Natural killer cell treated with Interleukin-12 subunit alpha and Interleukin-12 subunit beta and Interleukin-15 and Interleukin-18, amount 100 ng/mL, for 72 hours (primary cell): ENCODE measurements at regions not wholly inside any gene's neighbourhood (a gene's known extent, or its start where the extent isn't known, plus 50 kb on each side); places are given as distances from the start of the nearest gene placed in this dataset.

Source experiments
- ATAC-seq, 2 donors: fragments of 150-1000 bp; cut with Tn5 transposase in 1 of 2; sonication (Bioruptor Pico), chemical (Tn5 transposase) in 1 of 2; 2 replicates each; pipeline ENCODE4 v1.10.0; 2021
- DNase-seq: peaks from one replicate; pipeline ENCODE4 v3.0.0; 2022; ENCODE audit warnings: low spot score
- H3K27ac Mint-ChIP-seq, 2 donors: 1 replicate in 1 of 2; 2 replicates in 1 of 2; pipeline ENCODE4 v1.8.0; 2022; ENCODE audit warnings: mixed read lengths in 2 of 2, mild to moderate bottlenecking in 1 of 2, moderate library complexity in 1 of 2
- H3K27me3 Mint-ChIP-seq, 2 donors: 1 replicate in 1 of 2; 2 replicates in 1 of 2; pipeline ENCODE4 v1.8.0; 2022; ENCODE audit warnings: mixed read lengths in 2 of 2
- H3K36me3 Mint-ChIP-seq: one replicate; pipeline ENCODE4 v1.8.0; 2022; ENCODE audit warnings: mixed read lengths
- H3K4me1 Mint-ChIP-seq, 2 donors: 1 replicate in 1 of 2; 2 replicates in 1 of 2; pipeline ENCODE4 v1.8.0; 2022; ENCODE audit warnings: low read depth in 2 of 2, mixed read lengths in 2 of 2, mild to moderate bottlenecking in 1 of 2
- H3K4me3 Mint-ChIP-seq: one replicate; pipeline ENCODE4 v1.8.0; 2022; ENCODE audit warnings: mixed read lengths
- H3K9me3 Mint-ChIP-seq: 2 replicates; pipeline ENCODE4 v1.8.0; 2022; ENCODE audit warnings: mixed read lengths

GRCh38 chr3:66785191-66785909 is 212.8 kb upstream of the KBTBD8 start:
- H3K4me3 Mint-ChIP-seq = no peak overlapping the region
- DNase-seq (no peak), ATAC-seq (no peak)
- peaks cover 12 to 54% of the 10 kb centered on the region in 2 donors for H3K27me3 Mint-ChIP-seq
- H3K4me1 Mint-ChIP-seq = no peaks in the 10 kb centered on the region
- no peaks in the 10 kb centered on the region for H3K9me3 Mint-ChIP-seq
- no peak overlapping the region for H3K27ac Mint-ChIP-seq
- H3K36me3 Mint-ChIP-seq = no peaks in the 10 kb centered on the region

- Mint-ChIP-seq H3K27ac (no peak overlapping the region), H3K4me3 (no peak overlapping the region), H3K4me1 (no peaks in the 10 kb centered on the region), H3K9me3 (no peaks in the 10 kb centered on the region), H3K36me3 (no peaks in the 10 kb centered on the region), H3K27me3 (peaks cover 8 to 30% of the 10 kb centered on the region in 2 donors)
- DNase-seq (no peak), ATAC-seq (no peak)
Measured at GRCh38 chr3:66789580-66790237, 208.4 kb upstream of the KBTBD8 start.

DNA sequence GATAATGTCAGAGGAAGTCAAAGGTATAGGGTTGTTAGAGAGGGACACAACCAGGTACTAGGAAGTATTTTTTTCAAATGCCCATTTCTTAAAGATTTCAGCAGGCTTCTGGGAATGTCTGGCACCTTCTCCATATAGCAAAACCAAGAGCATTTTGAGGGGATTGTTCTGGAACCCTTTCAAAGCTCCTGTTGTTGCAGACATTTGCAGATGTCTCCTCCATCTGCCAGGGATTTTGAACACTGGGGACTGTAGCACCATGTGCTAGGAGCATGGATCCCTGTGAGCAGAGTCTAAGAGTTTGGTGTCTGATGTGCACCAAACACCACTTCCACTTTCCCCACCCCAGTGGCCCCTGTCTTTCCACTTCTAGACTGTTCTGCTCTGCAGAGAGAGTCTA is 206.0 kb upstream of the KBTBD8 start:
- H3K9me3 Mint-ChIP-seq = no peaks in the 10 kb centered on the region
- peaks cover 3 to 25% of the 10 kb centered on the region in 2 donors for H3K27me3 Mint-ChIP-seq
- H3K27ac Mint-ChIP-seq = no peak overlapping the region
- no peaks in the 10 kb centered on the region for H3K4me1 Mint-ChIP-seq
- no peak overlapping the region for H3K4me3 Mint-ChIP-seq
- ATAC-seq = no peak
- H3K36me3 Mint-ChIP-seq = no peaks in the 10 kb centered on the region
- no peak for DNase-seq

DNA sequence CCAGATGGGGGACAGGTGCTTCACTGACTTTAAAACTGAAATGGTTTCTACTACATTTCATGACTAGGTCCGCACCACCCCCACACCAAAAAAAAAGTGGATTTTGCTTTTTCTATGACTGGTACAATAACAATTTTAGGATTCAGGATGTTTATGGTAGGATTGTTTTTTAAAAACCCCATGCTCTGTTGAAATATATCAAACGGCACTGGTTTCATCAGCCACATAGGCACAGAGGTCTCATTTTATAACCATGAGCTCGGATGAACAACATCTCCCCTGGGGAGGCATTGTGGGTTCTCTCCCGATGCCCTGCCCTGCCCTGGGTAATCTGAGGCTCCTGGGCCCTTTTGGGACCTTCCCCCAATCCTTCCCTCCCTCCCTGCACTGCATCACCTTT is 202.7 kb upstream of the KBTBD8 start:
- no peak overlapping the region for H3K27ac Mint-ChIP-seq
- H3K9me3 Mint-ChIP-seq = no peaks in the 10 kb centered on the region
- H3K27me3 Mint-ChIP-seq = peaks cover 10 to 36% of the 10 kb centered on the region in 2 donors
- no peak overlapping the region for H3K4me3 Mint-ChIP-seq
- no peak for DNase-seq
- H3K36me3 Mint-ChIP-seq = no peaks in the 10 kb centered on the region
- no peaks in the 10 kb centered on the region for H3K4me1 Mint-ChIP-seq
- peak in 1 of 2 donors; percentile 17 for ATAC-seq

DNA sequence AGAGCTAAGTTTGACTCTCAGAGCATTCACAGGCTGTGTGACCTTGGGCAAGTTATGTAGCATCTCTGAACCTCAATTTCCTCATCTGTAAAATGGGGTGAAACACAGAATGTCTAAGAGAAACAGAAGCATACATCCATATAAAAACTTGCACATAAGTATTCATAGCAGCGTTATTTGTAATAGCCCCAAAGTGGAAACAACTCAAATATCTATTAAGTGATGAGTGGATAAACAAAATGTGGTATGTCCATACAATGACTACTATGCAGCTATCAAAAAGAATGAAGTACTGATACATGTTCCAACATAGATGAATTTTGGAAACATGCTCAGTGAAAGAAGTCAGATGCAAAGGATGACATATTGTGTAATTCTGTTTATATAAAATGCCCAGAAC is 201.8 kb upstream of the KBTBD8 start:
- no peaks in the 10 kb centered on the region for H3K9me3 Mint-ChIP-seq
- no peak overlapping the region for H3K4me3 Mint-ChIP-seq
- H3K27me3 Mint-ChIP-seq = peaks cover 10 to 33% of the 10 kb centered on the region in 2 donors
- no peaks in the 10 kb centered on the region for H3K36me3 Mint-ChIP-seq
- no peaks in the 10 kb centered on the region for H3K4me1 Mint-ChIP-seq
- DNase-seq (no peak), ATAC-seq (no peak)
- no peak overlapping the region for H3K27ac Mint-ChIP-seq

DNA sequence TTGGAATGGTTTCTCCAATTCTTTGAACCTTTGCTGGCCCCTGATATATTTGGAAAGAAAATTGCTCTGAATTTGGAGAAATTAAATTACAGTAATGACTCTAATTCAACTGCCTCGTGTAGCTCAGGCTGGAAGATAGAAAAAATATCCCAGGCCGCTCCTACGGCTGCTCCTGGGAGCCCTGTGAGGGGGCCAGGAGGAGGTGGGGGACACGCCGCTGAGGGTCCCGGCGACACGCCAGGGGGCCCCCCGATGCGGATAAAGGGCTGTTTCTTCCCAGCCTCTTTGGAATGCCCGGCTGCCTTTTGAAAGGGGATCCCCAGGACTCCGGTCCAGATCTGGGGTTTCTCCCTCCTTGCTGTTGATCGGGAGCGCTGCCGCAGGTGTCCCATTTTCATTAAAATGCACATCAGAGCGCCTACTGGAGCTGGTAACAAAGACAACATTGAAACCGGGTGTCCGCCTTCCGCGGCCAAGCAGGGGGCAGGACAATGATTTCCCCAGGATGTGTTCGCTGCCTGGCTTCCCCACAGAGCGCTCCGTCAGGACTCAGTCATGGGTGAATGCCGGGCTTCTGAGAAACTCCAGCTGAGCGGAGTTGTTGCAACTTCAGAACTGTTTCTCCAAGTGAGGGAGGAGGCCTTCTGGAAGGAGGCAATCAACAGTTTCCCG is 200.1 kb upstream of the KBTBD8 start:
- no peaks in the 10 kb centered on the region for H3K36me3 Mint-ChIP-seq
- DNase-seq (no peak), ATAC-seq (no peak)
- H3K4me1 Mint-ChIP-seq = no peaks in the 10 kb centered on the region
- H3K27ac Mint-ChIP-seq = no peak overlapping the region
- no peaks in the 10 kb centered on the region for H3K9me3 Mint-ChIP-seq
- peaks cover 17 to 38% of the 10 kb centered on the region in 2 donors for H3K27me3 Mint-ChIP-seq
- H3K4me3 Mint-ChIP-seq = no peak overlapping the region

GRCh38 chr3:66800941-66801545 is 197.1 kb upstream of the KBTBD8 start:
- Mint-ChIP-seq H3K9me3 (no peaks in the 10 kb centered on the region), H3K4me3 (no peak overlapping the region), H3K27me3 (peaks cover 23 to 43% of the 10 kb centered on the region in 2 donors), H3K4me1 (peaks cover 0 to 7% of the 10 kb centered on the region in 2 donors), H3K36me3 (no peaks in the 10 kb centered on the region), H3K27ac (no peak overlapping the region)
- DNase-seq (no peak), ATAC-seq (no peak)

GRCh38 chr3:66803206-66803605 is 194.9 kb upstream of the KBTBD8 start:
- H3K36me3 Mint-ChIP-seq = no peaks in the 10 kb centered on the region
- DNase-seq (no peak), ATAC-seq (no peak)
- H3K9me3 Mint-ChIP-seq = no peaks in the 10 kb centered on the region
- no peak overlapping the region for H3K4me3 Mint-ChIP-seq
- peaks cover 24 to 33% of the 10 kb centered on the region in 2 donors for H3K27me3 Mint-ChIP-seq
- H3K27ac Mint-ChIP-seq = no peak overlapping the region
- H3K4me1 Mint-ChIP-seq = peaks cover 0 to 7% of the 10 kb centered on the region in 2 donors

DNA sequence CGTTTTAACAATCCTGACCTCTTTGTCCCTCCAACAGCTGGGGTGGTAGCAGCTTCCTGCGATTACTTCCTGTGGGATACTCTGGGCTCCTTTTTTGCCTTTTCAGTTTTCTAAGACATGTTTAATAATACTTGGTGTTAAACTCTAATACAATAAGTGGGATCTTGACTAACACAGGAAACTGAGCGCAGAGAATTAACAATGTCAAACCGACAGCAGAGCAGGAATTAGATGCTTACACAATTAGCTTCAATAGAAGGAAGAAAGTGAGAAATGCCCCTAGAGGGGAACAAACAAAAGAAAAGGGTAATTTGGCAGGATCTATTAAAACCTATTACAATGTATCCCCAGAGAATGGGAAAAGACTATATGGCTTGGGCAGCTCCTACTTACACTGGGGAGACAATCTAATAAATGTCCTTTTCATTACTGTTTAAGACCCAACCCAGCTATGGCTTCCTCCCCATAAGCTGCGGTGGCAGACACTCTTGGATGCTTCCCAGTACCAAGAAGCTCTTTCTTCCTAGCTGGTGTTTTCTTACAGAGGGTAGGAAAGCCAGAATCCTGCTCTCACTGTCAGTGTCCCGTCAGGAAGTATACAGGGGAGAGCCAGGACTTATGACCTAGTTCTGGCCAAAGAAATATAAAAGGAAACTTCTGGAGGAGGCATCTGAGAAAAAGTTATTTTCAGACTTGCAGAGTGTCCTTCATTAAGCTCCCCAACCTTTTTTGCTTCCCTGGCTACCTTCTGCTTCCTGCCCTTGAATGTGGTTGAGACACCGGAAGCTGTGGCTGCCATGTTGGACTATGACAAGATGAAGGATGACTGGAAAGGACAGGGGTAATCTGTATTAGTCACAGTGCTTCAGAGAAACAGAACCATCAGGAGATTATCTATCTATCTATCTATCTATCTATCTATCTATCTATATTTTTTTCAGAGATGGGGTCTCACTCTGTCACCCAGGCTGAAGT is 194.1 kb upstream of the KBTBD8 start:
- peaks cover 0 to 7% of the 10 kb centered on the region in 2 donors for H3K4me1 Mint-ChIP-seq
- H3K9me3 Mint-ChIP-seq = no peaks in the 10 kb centered on the region
- no peaks in the 10 kb centered on the region for H3K36me3 Mint-ChIP-seq
- H3K4me3 Mint-ChIP-seq = no peak overlapping the region
- DNase-seq (no peak), ATAC-seq (no peak)
- H3K27me3 Mint-ChIP-seq = peaks cover 19 to 26% of the 10 kb centered on the region in 2 donors
- H3K27ac Mint-ChIP-seq = no peak overlapping the region

GRCh38 chr3:66808891-66809594 is 189.1 kb upstream of the KBTBD8 start:
- ATAC-seq (no peak), DNase-seq (no peak)
- Mint-ChIP-seq H3K27me3 (peaks cover 0 to 3% of the 10 kb centered on the region in 2 donors), H3K36me3 (no peaks in the 10 kb centered on the region), H3K27ac (no peak overlapping the region), H3K4me3 (no peak overlapping the region), H3K9me3 (no peaks in the 10 kb centered on the region), H3K4me1 (no peaks in the 10 kb centered on the region)

- Mint-ChIP-seq H3K4me3 (no peak overlapping the region), H3K4me1 (no peaks in the 10 kb centered on the region), H3K27ac (no peak overlapping the region), H3K27me3 (peaks cover 0 to 3% of the 10 kb centered on the region in 2 donors), H3K9me3 (no peaks in the 10 kb centered on the region), H3K36me3 (no peaks in the 10 kb centered on the region)
- DNase-seq (no peak), ATAC-seq (no peak)
Measured at GRCh38 chr3:66809595-66809958, 188.5 kb upstream of the KBTBD8 start.

DNA sequence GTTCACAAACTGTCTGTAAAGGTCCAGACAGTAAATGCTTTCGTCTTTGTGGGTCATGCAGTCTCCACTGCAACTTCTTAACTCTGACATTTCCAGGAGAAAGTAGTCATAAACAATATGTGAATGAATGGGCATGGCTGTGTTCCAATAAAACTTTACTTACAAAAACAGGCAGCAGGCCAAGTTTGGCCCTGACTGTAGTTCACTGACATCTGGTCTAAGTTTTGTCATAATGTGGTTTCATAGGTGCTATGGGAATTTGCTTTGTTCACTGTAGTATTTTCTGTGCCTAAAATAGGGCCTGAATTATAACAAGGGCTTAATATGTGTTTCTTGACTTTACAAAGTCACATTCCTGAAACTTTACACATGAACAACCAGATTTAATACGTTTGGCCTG is 186.0 kb upstream of the KBTBD8 start:
- H3K4me3 Mint-ChIP-seq = no peak overlapping the region
- H3K36me3 Mint-ChIP-seq = no peaks in the 10 kb centered on the region
- no peak for ATAC-seq
- no peak overlapping the region for H3K27ac Mint-ChIP-seq
- no peak for DNase-seq
- peaks cover 4 to 5% of the 10 kb centered on the region in 2 donors for H3K27me3 Mint-ChIP-seq
- H3K9me3 Mint-ChIP-seq = no peaks in the 10 kb centered on the region
- no peaks in the 10 kb centered on the region for H3K4me1 Mint-ChIP-seq

DNA sequence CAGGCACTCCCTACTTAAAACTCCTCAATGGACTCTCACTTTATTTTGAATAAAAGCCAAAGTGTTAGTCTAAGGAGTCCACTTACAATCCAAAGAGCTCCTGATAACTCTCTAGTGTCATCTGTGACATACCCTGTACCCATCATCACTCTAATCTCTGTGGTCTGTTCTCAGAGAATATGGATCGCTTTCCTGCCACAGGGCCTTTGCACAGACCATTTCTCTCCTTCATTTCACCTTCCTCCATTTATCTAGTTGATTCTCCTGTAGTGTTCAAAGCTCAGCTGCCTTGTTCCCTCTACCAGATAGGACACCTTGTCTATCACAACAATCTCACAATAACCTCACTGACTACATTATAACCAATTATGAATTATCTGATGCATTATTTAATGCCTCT is 185.4 kb upstream of the KBTBD8 start:
- ATAC-seq (no peak), DNase-seq (no peak)
- Mint-ChIP-seq H3K27me3 (peaks cover 6 to 9% of the 10 kb centered on the region in 2 donors), H3K27ac (no peak overlapping the region), H3K9me3 (no peaks in the 10 kb centered on the region), H3K4me3 (no peak overlapping the region), H3K4me1 (no peaks in the 10 kb centered on the region), H3K36me3 (no peaks in the 10 kb centered on the region)
